NOMO-1 treated with DMSO at 0.1 percent for 48 hours (cell line): ENCODE measurements at regions not wholly inside any gene's neighbourhood (a gene's known extent, or its start where the extent isn't known, plus 50 kb on each side); places are given as distances from the start of the nearest gene placed in this dataset.
A peak's percentile ranks its signal among the peaks of the same experiment; 100 is the strongest.
"Not testable (repeated sequence)": the region's sequence is repeated elsewhere in the genome, so short reads cannot be mapped to it uniquely, and the experiment has no call there.

Experiments
- DNase-seq: peaks from one replicate; lab custom pipeline; 2025; ENCODE audit not compliant: unreplicated experiment; lab: John Stamatoyannopoulos, UW

DNA sequence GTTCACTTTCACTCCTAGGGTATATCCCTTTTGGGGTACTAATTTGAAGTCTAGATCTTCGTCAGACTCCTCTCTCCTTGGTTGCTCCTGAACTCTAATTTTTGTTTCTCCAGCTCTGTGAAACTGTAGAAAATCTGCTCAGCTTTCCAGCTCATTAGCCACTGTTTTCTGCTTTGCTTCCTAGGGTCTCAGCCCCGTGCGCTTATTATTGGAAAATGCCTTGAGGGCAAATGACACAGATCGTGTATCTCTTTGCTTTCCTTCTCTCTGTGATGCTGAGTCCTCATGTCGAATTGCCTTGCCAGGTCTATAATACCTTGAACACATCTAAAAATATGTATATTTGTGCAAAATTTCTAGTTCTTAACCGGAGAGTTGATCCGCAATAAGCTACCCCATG lies 731.1 kb downstream of the EDEM1 start:
- DNase-seq, result no peak

DNA sequence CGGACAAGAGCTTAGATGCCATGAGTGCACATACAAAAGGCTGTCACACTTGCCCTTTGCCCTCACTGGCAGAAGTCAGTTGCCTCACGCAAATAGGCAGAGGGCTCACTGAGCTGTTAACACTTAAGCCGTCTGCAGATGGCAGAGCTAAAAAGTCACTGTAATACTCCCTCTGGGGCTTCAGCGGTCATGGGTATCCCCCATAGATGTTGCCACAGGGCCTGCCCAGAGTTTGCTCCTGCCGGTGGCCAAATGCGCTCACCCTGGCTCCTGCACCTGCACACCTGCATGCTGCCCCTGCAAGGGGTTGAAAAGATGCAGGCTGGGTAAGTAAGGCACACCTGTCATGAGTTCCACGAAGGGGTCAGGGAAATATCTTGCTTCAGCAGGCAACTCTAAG lies 741.5 kb downstream of the EDEM1 start:
- DNase-seq, result no peak

DNA sequence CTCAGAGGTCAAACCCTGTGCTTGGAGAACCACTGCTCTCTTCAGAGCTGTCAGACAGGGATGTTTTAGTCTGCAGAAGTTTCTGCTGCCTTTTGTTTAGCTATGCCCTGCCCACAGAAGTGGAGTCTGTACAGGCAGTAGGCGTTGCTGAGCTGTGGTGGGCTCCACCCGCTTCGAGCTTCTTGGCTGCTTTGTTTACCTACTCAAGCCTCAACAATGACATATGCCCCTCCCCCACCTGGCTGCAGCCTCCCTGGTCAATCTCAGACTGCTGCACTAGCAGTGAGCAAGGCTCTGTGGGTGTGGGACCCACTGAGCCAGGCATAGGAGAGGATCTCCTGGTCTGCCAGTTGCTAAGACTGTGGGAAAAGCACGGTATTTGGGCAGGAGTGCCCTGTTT lies 756.6 kb downstream of the EDEM1 start:
- not testable (repeated sequence) for DNase-seq

DNA sequence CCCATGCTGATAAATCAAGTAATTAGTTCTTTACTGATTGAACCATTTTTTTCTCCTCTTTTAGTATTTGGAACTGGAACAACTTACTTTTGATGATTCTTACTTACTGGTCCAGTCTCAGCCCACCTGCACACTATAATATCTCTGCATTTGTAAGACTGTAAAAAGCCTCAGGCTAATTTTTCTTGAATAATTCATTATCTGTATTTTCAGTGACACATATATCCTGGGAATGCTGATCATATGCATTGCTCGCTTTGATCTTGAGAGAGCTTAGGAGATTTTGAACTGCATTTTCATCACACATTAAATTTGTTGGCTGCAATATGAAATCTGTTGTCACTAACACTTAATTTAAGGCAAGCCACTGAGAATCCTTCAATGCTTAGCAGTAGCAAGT lies 760.6 kb downstream of the EDEM1 start:
- DNase-seq, result no peak

DNA sequence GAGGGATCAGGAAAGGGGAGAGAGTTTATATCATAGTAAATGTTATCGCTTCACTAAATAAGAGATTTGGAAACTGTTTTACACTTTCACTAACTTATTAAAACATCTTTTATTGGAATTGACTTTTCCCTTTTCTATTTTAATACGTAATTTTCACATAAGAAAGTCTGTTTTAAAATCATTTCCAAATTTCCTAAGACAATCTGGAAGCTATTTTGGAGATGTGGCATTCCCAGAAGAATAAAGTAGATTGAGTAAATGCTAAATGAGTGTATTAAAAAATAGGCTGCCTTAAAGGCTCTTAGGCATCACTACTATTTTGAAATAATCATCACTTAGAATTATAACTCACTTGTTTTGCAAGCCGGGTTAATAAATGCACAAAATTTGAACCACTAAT lies 763.5 kb downstream of the EDEM1 start:
- no peak for DNase-seq

DNA sequence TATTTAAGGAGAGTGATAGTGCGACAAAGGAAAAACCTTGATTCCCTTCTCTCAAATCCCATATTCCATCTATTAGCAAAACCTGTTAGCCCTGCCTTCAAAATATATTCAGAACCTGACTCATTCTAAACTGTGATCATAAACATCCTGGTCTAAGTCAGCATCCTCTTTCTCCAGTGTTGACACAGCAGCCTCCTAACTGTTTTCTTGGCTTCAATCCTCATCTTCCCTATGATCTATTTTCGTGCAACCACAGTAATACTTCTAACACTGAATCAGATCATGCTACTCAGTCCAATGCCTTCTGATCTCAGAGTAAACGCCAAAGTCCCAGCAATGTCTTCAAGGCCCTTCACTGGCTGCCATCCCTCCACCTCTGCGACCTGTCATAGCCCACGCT lies 785.1 kb downstream of the EDEM1 start:
- no peak for DNase-seq

DNA sequence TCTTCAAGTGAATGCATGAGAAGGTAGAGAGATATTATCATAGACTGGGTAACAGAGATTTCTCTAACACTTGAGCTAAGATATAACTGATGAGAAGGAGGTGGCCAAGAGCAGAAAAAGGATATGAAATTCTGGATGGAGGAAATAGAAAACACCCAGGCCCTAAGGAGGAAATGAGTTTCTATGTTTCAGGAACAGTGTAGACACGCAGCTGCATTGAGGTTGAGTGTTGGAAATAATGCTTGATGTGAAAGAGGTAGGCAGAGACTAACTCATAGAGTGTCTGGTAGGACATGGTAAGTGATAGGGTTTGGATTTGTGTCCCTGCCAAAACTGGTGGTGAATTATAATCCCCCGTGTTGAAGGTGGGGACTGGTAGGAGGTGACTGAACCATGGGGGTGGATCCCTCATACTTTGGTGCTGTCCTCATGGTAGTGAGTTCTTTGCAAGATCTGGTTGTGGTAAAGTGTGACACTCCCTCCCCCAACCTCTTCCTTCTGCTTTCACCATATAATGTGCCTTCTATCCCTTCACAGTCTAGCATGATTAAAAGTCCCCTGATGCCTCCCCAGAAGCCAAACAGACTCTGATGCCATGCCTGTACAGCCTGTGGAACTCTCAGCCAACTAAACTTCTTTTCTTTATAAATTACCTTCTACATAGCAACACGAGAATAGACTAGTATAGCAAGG lies 787.3 kb downstream of the EDEM1 start:
- peak; percentile 56 for DNase-seq

DNA sequence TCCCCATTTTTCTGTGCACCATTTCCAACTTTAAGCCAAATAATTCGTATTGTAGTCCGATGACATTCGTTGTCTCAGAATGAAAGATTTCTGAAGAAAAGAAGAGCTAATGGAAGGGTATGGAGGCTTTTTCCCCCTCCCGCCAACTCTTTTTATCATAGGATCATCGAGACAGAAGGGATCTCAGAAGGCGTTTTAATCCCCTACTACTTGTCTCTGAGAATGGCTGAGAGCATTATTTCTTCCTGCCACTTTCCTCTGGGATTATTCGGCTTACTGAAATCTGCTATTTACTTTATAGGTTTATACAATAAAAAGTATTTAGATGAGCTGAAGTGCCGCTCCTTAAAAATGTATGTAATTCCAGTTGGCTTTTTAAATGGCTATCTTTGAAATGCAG lies 789.8 kb downstream of the EDEM1 start:
- DNase-seq, result no peak

DNA sequence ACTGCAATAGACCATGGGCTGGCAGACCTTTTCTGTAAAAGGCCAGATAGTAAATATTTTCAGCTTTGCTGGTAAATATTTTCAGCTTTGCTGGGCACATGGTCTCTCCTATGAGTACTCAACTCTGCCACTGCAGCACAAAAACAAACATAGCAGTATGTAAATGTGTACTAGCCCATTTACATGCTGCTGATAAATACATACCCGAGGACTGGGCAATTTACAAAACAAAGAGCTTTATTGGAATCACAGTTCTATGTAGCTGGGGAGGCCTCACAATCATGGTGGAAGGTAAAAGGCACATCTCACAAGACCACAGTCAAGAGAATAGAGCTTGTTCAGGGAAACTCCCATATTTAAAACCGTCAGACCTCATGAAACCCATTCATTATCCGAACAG lies 793.0 kb downstream of the EDEM1 start:
- no peak for DNase-seq

DNA sequence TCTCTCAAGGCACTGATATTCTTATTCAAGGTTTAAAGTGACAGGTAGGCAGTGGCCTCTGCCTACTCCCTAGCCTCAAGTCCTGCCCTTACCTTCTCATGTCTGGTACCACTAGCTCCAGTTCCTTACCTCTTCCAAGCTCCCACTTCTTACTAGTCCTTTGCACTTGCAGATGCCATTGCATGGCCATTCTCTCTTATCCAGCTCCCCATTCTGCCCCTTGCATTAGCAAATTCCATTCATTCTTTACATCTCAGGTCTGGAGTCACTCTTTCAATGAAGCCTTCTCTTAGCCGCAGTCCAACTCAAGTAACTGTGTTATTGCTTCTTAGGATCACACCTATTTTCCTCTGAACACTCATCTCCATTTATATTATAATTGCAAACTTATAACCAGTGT lies 807.1 kb downstream of the EDEM1 start:
- DNase-seq, result no peak

DNA sequence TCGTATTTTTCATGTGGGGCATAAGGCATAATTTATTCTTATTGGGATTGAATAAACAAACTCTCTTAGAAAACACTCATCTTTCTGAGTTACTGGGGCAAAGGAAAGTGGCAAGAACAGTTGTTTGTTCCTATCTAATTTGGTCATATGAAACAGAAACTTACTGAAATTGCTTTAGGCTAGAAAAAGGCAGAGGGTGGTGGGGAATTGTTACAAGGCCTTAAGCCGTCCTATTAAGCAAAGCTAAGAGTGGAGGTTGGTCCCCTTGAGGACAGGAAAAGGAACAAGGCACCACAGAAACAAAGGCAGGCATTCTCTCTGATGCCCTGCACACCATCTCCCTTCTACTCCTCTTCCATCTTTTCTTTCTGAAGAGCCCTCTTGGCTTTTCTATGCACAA lies 830.9 kb downstream of the EDEM1 start:
- DNase-seq, result no peak

DNA sequence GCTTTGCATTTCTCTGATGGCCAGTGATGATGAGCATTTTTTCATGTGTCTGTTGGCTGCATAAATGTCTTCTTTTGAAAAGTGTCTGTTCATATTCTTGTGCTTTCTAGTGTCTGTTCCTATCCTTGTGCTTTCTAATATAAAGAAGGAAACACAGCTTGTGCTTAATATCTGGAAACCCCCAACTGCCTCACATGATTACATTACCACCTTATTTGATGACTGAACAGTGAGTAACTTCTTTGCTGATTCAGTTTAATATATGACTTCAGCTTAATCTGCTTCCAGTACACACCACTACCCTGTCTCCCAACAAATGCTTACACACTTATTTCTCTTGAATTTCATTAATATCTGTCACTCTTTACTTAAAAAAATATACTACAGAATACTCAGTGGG lies 835.1 kb downstream of the EDEM1 start:
- DNase-seq, result no peak

DNA sequence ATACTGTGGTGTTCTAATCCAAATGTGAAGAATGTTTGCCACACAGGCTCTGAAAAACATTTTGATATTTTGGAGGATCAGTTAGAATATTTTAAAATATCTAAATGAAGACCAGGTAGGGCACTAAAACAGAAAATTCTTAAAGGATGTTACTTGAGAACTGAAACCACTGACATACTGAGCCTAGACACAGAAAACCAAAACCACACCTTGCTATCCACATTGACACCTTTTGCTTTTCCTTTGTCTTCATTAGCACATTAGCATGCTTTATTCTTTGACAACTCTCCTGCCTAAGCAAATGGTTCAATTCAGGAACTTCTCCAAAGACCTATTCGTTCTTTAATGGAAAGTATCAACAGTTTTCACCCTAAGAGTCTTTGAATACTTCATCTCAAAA lies 835.9 kb upstream of the GRM7 start:
- DNase-seq, result no peak

DNA sequence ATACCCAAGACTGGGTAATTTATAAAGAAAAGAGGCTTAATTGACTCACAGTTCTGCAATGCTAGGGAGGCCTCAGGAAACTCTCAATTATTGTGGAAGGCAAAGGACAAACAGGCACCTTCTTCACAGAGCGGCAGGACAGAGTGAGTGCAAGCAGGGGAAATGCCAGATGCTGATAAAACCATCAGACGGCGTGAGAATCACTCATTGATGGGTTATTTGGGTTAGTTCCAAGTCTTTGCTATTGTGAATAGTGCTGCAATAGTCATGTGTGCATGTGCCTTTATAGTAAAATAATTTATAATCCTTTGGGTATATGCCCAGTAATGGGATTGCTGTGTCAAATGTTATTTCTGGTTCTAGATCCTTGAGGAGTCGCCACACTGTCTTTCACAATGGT lies 830.3 kb upstream of the GRM7 start:
- DNase-seq, result not testable (repeated sequence)

DNA sequence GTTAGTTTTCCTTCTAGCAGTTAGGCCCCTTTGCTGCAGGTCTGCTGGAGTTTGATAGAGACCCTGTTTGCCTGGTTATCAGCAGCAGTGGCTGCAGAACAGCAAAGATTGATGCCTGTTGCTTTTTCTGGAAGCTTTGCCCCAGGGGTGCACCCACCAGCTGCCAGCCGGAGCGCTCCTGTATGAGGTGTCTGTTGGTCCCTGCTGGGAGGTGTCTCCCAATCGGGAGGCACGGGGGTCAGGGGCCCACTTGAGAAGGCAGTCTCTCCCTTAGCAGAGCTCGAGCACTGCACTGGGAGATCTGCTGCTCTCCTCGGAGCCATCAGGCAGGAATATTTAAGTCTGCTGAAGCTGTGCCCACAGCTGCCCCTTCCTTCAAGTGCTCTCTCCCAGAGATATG lies 825.3 kb upstream of the GRM7 start:
- no peak for DNase-seq

DNA sequence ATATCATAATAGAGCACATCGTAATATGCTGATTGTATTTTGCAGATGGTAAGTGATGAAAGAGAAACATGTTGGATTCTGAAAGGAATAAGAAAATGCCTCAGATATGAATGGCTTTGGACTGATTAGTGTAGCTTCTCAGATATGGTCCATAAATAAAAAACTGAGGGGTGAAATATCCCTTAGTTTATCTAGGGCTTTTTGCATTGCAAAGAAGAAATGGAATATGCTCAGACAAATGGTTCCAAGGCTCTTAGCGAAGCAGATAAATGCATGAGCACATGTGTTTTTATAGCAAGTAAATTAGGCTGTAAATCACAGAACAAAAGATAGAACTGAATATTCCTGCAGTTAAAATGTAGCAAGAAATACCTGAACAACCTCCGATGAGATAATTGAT lies 820.9 kb upstream of the GRM7 start:
- DNase-seq, result no peak

DNA sequence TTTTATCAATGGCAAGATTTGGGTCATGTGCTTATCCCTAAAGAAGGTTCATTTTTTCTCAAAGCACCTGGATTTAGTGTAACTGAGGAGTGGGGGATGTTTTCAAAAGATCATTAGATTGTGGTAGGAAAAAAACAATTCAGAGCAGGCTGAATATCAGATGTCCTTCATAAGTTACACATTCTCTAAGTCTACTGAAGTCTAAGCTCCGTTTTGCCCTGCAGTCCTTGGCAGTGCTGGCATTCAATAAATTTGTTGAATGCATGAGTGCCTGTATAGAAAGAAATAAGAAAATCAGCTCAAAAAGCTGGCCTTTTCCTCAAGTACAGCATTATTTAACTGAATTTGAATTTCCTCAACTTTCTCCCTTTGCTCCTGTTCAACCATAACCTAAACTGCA lies 819.0 kb upstream of the GRM7 start:
- no peak for DNase-seq

DNA sequence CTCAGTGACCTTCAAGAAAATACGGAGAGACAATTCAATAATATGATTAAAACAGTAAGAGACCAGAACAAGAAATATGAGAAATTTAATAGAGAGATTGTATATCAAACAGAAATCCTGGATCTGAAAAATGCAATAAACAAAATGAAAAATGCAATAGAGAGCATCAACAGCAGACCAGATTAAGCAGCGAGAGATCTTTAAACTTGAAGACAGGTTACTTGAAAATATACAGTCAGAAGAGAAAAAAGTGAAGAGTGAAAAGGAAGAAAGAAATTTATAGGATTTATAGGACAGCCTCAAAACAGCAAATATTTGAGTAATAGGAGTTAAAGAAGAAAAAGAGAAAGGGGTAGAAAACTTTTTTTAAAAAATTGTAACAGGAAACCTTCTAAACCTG lies 813.9 kb upstream of the GRM7 start:
- no peak for DNase-seq

DNA sequence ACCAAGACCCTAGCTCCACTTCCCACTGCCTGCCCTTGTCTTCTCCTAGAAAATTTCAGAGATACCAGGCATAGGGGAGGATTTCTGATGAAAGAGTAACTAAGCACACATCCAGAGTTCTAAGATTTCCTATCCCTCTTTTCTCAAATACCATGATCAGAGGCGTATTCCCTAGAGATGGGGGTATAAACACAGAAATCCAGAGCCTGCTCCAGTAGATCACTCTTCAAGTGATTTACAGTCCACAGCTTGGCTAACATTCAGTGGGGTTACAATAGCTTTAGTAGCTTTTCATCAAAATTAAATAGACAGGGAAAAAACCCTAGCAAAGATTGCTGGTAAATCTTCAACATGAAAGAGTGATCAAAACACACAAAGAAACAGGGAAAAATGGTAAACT lies 800.7 kb upstream of the GRM7 start:
- DNase-seq, result no peak

DNA sequence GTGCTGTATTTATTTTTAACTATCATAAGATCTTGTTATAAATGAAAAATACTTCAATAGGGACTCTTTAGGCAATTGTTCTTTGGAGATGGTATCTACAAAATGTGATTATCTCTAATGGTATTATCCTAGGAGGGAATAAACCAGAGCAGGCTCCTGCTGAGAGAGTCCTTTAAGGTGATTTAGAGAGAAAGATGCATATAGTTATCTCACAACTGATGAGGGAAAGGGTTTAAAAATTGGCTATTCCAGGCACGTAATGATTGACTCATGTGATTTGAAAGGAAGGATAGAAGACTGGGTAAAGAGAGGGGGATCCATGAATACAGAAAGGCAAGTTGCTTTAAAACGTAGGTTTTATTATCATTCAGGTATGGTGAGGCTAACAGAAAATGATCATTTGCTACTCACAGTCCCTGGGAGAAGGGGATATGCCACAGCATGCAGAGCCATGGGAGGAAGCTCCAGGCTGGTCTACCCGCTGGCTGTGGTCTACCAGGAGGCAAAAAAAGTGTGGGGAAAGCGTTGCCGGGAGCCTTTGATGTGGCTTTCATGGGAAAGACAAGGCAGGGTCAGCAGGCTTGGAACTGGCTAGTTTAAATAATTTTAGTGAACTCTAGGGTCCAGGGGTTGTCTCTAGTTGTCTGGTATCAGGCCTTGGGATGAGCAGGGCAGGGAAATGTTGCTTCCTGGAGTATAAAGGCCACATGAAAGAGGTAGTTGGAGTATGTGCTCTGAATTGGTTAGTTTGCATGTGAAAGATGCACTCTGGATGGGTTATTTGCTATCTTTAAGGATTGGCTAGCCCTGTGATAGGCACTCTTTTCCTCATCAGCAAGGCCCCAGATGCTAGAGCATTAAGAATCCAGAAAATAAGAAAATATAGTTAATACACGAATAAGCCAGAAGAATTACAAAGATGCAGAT lies 798.4 kb upstream of the GRM7 start:
- no peak for DNase-seq

DNA sequence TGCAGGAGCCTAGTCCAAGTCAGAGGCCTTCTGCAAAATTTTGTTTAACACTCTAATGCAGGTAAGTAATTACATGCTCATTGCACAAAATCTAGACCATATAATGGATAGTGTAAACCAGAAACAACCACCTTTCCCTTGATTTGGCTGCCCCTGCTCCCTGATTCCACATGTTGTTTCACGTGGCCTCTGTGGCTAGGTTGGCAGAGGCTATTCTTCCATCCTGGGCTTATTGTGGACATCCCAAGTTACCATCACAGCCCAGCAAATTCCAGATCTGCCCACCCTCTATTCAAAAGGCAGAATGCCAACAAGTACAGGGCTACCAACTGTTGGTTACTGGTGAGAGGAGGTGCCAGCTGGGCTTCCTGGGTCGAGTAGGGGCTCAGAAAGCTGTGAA lies 794.5 kb upstream of the GRM7 start:
- no peak for DNase-seq

DNA sequence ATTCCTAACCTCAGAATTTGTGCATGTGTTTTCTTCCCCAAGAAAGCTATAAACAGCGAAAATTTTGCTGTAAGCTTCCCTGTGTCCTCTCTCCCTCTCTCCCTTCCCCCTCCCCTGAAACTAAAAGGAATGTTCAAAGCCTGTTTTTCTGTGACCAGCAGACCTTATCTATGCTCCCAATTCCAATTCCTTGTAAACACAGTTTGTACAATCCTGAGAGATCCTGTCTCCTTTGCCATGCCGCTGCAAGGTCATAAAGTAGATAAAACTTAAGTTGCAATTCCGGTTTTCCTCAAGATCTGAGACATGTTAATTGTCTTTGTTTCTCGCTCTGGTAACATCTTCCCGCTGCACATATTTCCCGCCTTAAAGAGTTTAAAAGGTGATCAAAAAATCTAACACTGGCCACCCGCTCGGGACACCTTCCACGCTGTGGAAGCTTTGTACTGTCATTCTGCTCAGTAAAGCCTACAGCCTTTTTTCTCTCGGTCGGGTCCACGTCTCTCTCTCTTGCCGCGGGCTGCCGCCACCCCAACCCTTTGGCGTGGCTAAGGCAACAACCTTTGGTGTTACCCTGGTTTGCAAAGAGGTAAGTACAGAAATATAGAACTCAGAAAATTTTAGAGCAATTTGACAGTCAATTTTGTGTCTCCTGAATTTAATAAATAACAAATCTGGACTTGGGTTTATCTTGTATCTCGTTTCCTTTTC lies 793.9 kb upstream of the GRM7 start:
- DNase-seq, result not testable (repeated sequence)
